ENCODE measurements at regions not wholly inside any gene's neighbourhood (a gene's known extent, or its start where the extent isn't known, plus 50 kb on each side); places are given as distances from the start of the nearest gene placed in this dataset.

DNA sequence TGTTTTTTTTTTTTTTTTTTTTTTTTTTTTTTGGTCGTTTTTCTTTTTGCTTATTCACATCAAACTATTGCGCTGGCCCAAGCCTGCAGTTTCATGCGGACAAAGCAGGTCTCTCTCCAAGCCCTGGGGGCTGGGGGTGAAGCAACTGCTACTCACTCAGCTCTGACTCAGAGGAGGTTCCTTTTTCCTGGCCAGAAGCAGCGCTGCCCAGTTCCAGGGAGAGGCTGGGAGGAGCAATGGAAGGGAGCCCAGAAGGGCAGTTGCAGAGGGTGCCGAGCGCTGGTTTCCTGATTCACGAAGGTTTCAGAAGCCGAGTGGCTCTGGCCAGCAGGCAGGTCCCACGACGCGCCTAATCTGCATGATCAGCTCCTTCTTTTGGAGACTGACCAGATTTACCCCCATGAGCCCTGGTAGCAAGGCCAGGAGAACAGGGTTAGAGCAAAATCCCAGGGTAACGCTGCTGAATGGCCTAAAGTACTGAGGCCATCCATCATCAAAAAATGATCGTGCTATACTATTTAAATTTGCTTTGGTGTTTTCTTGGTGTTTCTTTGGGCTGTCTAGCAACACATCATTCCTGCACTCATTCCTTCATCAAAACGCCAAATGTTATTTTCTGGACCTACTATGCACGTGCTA lies 144.7 kb upstream of the SOX9 start:
- no peak for DNase-seq (ENCODE audit: low spot score)

GRCh38 chr17:71978435-71978834 lies 142.4 kb upstream of the SOX9 start:
- no peak for DNase-seq (ENCODE audit: low spot score)

DNA sequence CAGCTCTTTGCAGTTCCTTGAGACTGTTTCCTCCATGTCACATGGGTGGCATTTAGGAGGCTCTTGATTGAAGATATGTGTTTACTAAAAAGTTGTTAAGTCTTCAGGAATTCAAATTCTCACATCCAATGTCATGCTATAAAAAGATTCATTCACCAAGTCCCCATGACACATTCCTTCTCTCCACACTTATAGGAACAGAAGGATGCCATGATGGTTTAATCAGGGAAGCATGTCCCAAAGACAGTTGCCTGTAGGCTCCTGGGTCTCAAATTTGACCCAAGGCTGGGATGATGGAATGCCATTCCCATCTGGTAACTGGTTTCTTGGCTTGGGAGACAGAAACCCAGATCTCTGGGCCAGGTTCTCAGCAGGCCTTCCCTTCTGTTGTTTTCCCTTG lies 140.6 kb upstream of the SOX9 start:
- no peak for DNase-seq (ENCODE audit: low spot score)

DNA sequence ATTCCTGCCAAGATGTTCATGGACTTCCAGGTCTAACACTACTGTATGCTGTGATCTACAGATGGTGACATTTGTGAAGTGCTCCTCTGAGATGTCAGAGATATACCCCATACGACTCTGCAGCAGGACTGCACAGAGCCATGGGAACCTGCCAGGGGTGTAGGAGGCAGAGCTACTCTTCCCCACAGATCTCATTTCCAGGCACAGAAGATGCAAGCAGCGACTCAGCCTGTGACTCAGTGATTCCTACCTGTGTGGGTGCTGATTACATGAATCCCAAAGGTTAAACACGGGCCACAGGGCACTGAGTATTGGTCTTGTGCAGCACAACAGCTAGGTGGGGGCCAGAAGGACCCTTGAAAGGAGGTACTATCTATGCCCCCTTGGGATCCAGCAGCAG lies 137.0 kb upstream of the SOX9 start:
- DNase-seq (ENCODE audit: low spot score) = no peak

DNA sequence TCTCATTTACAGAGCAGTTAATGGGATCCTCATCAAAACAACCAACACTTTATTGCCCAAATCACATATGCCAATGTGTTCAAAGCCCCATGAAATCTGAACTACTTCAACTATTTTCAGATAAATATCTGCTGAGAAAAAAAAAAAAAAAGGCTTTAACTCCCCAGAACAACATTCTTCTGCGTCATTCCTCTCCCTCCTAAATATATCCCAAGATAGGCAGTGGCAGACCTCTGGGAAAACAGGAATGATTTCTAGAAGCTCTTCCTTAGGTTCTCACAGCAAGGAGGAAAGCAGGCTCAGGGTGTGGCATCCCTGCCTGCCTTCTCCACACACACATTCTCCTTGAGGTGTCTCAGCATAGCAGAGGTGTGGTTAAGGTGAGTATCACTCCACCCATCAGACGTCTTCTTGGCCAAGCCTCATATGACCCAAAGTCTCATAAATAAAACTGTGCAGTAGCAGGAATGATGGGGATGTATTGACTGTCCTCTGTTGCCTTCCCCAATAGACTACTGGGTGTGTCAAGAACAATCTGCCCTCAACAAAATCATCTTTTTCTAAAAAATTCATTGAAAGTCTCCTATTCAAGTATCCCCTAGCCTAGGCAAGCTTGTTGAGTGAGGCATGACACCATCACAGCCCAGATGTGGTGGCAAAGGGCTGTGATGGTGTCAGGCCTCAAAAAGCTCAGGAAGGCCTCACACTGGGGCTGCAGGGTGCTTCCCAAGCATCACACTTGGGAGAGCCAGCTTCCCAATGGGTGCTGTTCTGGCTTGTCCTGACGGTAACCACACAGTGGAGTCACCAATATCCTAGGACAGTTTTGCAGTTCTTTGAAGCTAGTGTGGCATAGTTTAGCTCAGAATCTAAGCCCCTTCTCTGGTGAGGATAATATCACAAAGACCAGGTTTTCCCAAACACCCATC lies 135.4 kb upstream of the SOX9 start:
- no peak for DNase-seq (ENCODE audit: low spot score)

- no peak for DNase-seq (ENCODE audit: low spot score)
These were observed 133.9 kb upstream of the SOX9 start for GRCh38 chr17:71986886-71987285.

DNA sequence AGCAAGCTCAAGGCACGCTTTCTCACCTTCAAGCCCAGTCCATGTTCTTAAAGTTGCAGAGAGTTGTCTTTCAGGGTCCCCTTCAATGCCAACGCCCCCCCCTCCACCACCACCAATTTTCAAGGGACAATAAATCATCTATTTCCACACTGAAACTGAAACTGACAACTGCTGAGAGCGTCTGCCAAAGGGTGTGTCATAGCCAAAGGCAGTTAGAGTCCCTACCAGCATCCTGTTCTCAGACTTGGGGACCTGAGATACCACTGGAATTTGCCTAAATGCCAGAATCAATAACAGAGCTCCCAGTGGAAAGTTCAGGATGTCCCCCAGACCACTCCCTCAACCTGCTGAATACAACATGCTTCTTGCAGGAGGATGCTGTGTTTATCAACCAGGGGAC lies 133.2 kb upstream of the SOX9 start:
- DNase-seq (ENCODE audit: low spot score) = no peak

DNA sequence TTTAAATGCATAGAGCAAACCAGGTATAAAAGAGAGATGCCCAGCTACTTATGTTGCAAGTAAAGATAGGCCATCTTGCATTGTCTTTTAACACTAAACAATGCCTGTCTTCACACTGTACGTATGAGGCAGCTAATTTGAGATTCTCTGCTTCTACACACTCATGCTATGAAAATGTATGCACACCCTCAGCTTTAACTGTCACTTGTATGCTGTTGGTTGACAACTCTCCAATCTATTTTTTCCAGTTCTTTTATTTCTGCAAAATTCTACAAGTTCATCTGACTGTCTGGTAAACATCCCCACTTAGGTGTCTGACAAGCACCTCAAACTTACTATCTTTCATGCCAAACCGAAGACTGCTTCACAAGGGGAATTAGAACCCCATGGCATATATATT lies 131.7 kb upstream of the SOX9 start:
- DNase-seq (ENCODE audit: low spot score) = no peak

- DNase-seq (ENCODE audit: low spot score) = no peak
These were observed 127.5 kb upstream of the SOX9 start for GRCh38 chr17:71993363-71993762.

GRCh38 chr17:71995590-71995989 lies 125.2 kb upstream of the SOX9 start:
- DNase-seq (ENCODE audit: low spot score) = no peak

- no peak for DNase-seq (ENCODE audit: low spot score)
These were observed 116.8 kb upstream of the SOX9 start for GRCh38 chr17:72004011-72004427.

DNA sequence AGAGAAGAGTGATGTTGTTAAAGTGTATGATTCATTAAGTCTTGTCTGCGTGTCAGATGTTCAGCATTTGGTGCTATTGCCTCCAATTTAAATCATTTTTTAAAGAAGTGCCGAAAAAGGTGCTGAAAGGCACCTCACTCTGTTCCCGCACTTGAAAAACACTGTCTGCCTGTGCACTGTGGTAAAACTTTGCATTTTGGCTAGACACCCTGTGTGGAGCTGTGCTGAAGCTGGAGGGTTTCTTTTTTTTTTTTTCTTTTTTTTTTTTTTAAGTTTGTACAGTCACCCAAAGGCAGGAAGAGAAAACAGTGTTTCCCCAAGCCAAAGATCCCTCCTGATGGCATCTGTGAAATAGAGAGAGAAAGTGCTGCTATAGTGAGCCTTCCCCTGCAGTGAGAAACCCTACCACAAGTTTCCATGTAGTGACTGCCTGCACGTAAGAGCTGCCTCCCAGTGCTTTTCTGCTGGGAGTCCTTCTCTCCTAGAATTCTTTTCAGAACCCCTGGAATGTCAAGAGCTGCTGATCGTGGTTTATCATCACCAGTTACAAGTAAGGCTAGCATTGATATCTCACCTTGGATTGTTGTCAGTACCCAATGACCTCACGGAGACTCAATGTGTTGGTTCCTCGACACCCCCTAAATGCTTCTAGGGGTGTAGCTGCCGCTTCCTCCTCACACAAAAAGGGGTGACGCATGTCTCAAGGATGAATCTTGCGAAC lies 116.0 kb upstream of the SOX9 start:
- no peak for DNase-seq (ENCODE audit: low spot score)

GRCh38 chr17:72005332-72006163 lies 115.3 kb upstream of the SOX9 start:
- DNase-seq (ENCODE audit: low spot score) = no peak

GRCh38 chr17:72008236-72008876 lies 112.5 kb upstream of the SOX9 start:
- DNase-seq (ENCODE audit: low spot score) = no peak

GRCh38 chr17:72011561-72011960 lies 109.3 kb upstream of the SOX9 start:
- no peak for DNase-seq (ENCODE audit: low spot score)

DNA sequence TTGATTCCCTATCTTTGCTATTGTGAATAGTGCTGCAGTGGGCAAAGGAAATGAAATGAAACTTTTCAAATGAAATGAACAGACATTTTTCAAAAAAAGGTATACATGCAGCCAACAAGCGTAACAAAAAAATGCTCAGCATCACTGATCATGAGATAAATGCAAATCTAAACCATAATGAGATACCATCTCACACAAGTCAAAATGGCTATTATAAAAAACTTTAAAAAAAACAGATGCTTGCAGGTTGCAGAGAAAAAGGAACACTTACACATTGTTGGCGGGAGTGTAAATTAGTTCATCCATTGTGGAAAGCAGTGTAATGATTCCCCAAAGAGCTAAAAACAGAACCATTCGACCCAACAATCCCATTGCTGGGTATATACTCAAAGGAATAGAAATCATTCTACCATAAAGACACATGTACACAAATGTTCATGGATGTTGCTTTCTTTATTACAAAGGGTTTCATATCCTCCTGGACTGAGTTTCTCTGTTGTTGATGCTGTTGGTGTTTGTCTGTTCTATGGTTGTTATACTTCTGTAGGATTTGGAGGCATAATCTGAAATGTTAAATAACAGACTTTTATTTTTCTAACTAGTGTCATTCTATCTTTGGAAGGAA lies 99.3 kb upstream of the SOX9 start:
- DNase-seq (ENCODE audit: low spot score) = no peak

DNA sequence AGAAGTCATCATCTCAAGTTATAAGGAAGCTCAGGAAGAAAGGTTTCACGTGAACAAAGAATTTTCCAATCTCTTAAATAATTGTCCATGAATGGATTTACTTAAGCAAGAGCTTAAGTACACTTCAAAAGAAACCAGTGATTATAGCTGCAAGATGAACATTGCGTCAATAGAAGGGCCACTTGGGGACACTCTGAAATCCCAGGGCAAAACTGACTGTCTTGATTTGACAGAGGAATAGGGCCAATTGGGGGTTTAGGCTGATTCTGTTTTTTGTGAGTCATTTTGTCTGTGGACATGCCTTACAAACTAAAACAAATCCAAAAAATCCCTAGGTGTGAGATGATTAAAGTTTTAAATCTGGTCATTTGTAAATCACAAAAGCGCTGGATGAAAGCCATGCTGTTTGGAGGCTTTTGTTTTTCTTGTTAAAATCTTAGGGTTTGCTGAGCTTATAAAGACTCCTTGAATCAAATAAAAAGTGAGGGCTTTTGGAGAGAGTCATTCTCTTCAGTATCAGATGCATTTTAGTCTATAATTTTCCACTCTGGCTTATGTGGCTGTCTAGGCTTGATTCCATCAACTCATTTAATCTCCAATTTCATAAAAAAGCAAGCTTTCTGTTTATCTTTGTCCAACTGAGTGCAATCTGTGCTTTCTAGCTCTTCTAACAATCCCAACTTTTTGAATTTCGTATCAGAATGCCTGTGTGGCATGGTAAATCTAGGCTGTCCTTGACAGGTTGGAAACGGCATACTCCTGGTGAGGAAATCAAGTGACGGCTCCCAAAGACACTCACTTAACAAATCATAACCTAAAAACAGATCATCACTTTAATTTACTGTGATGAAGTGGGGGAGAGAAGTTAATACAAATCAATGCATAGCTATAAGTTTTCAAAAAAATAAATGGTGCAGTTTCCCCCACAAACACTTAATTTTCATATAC lies 98.2 kb upstream of the SOX9 start:
- DNase-seq (ENCODE audit: low spot score) = no peak

GRCh38 chr17:72024457-72024856 lies 96.4 kb upstream of the SOX9 start:
- DNase-seq (ENCODE audit: low spot score) = no peak

DNA sequence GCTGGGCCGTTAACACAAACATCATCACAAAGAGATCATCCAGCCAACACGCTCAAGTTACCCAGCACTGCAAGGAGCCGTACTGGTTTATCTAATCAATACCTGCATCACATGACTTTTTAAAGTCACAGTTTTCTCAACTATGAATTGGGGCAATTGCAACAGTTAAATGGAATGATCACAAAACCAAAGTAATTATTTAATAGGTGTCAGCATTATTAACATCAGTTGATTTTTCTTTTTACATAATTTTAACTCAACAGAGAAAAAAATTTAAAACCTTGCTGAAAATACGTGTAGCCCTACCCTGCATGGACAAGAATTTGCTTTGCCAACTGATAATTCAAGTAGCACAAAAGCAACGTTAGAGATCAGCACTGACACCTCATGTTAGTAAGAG lies 95.7 kb upstream of the SOX9 start:
- DNase-seq (ENCODE audit: low spot score) = no peak
